Progenitor cell of endocrine pancreas (in vitro differentiated cells): ENCODE measurements at regions not wholly inside any gene's neighbourhood (a gene's known extent, or its start where the extent isn't known, plus 50 kb on each side); places are given as distances from the start of the nearest gene placed in this dataset.

Experiments
- DNase-seq: peaks from one replicate; pipeline ENCODE4 v3.0.0; 2021; ENCODE audit warnings: low spot score; ENCODE audit not compliant: unreplicated experiment
- H3K27ac Mint-ChIP-seq: 2 replicates; pipeline ENCODE4 v1.8.0; 2021; ENCODE audit warnings: mild to moderate bottlenecking, moderate library complexity, mixed read lengths
- H3K27me3 Mint-ChIP-seq: 2 replicates; pipeline ENCODE4 v1.8.0; 2021; ENCODE audit warnings: mixed read lengths
- H3K36me3 Mint-ChIP-seq: 2 replicates; pipeline ENCODE4 v1.8.0; 2022; ENCODE audit warnings: mixed read lengths; ENCODE audit not compliant: insufficient read depth
- H3K4me1 Mint-ChIP-seq: 2 replicates; pipeline ENCODE4 v1.8.0; 2021; ENCODE audit warnings: low read depth, mixed read lengths
- H3K4me3 Mint-ChIP-seq: 2 replicates; pipeline ENCODE4 v1.8.0; 2021; ENCODE audit warnings: low read depth, mild to moderate bottlenecking, moderate library complexity, mixed read lengths
- H3K9me3 Mint-ChIP-seq: 2 replicates; pipeline ENCODE4 v1.8.0; 2021; ENCODE audit warnings: low read depth, mixed read lengths
- CTCF ChIP-seq: fragments of 200-600 bp; sonication (generic); IDR thresholded peaks from one replicate; pipeline ENCODE4 v1.5.0; 2021; ENCODE audit warnings: antibody characterized with exemption, mild to moderate bottlenecking; ENCODE audit not compliant: unreplicated experiment

DNA sequence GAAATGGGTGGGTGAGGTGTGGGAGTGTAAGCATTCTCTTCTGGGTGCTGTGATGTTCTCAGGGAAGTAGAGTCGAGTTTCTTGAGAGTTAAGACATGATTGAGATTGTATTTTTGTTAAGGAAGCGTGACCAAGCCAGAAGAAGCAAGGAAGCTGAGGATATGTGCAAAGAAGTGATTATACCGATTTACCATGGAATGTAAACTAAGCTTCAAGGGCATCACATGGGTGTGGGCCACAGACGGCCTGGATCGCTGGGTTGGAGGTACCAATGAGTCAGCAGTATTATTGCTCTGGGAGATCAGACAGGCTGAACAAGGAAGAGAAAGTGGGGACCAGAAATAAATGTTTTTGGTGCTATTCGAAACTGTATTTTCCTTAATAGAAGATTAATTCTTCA, 184.1 kb upstream of the GMDS start:
- H3K27ac Mint-ChIP-seq: no peak overlapping the region
- TF ChIP-seq CTCF: no peak
- peaks cover 10% of the 10 kb centered on the region for H3K4me1 Mint-ChIP-seq
- peaks cover 3% of the 10 kb centered on the region for H3K9me3 Mint-ChIP-seq
- DNase-seq: no peak
- H3K27me3 Mint-ChIP-seq: peaks cover 2% of the 10 kb centered on the region
- H3K4me3 Mint-ChIP-seq: no peak overlapping the region
- peaks cover 1% of the 10 kb centered on the region for H3K36me3 Mint-ChIP-seq

DNA sequence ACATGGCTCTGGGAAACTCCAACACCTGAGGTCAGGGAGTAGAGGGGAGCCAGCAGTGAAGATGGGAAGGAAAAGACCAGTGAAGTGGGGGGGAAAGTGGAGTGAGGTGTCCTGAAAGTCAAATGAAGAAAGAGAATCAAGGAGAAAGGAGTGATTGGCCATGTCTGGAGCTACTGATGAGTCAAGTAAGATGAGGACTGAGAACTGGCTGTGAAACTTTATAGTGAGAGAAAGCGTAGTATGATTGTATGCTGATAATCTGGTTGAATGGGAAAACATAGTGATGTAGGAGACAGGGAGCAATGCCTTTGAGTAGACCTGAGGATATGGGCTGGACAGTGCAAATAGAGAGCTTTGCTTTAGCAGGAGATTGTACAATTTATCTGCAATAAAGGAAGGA, 183.6 kb upstream of the GMDS start:
- no peak overlapping the region for H3K27ac Mint-ChIP-seq
- no peak overlapping the region for H3K4me3 Mint-ChIP-seq
- H3K27me3 Mint-ChIP-seq: peaks cover 2% of the 10 kb centered on the region
- no peak for TF ChIP-seq CTCF
- H3K4me1 Mint-ChIP-seq: peaks cover 10% of the 10 kb centered on the region
- H3K9me3 Mint-ChIP-seq: peaks cover 3% of the 10 kb centered on the region
- no peak for DNase-seq
- H3K36me3 Mint-ChIP-seq: peaks cover 1% of the 10 kb centered on the region

DNA sequence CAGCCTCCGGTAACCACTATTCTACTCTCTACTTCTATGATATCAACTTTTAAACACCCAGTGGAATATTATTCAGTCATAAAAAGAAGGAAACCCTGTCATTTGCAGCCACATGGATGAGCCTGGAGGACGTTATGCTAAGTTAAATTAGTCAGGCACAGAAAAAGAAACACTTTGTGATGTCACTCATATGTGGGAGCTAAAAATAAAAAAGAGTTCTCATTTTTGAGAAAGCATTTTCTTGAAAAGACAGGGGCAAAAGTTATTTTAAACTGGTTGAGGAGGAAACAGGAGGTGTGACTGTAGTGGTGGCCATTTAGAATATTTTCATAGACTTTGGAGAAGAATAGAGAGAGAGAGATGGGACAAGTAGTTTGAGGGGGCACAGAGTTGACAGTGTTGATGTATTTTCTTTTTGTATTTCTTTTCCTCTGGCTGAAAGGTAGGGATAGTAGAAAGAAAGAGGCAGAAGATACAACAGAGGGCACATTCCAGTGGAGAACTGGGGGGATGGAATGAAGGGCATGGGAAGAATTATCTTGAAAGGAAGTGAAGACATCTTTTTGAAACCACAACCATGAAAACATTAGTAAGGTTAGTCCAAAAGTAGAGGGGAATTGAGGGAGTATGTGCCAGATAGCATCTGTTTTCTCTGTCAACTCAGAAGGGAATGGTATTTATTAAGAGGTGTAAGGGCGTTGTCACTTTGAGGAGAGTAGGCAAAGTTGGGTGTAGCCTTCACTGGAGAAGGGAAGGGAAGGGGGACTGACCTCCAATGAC, 181.3 kb upstream of the GMDS start:
- no peak for DNase-seq
- TF ChIP-seq CTCF: no peak
- Mint-ChIP-seq H3K4me3 (no peak overlapping the region), H3K27me3 (no peaks in the 10 kb centered on the region), H3K9me3 (peaks cover 3% of the 10 kb centered on the region), H3K27ac (no peak overlapping the region), H3K36me3 (peaks cover 3% of the 10 kb centered on the region), H3K4me1 (peaks cover 10% of the 10 kb centered on the region)

- no peak for TF ChIP-seq CTCF
- Mint-ChIP-seq H3K27me3 (no peaks in the 10 kb centered on the region), H3K36me3 (no peaks in the 10 kb centered on the region), H3K4me3 (no peak overlapping the region), H3K4me1 (no peaks in the 10 kb centered on the region), H3K9me3 (no peaks in the 10 kb centered on the region), H3K27ac (no peak overlapping the region)
- DNase-seq: no peak
Observed at GRCh38 chr6:2416128-2416712, 170.8 kb upstream of the GMDS start.

DNA sequence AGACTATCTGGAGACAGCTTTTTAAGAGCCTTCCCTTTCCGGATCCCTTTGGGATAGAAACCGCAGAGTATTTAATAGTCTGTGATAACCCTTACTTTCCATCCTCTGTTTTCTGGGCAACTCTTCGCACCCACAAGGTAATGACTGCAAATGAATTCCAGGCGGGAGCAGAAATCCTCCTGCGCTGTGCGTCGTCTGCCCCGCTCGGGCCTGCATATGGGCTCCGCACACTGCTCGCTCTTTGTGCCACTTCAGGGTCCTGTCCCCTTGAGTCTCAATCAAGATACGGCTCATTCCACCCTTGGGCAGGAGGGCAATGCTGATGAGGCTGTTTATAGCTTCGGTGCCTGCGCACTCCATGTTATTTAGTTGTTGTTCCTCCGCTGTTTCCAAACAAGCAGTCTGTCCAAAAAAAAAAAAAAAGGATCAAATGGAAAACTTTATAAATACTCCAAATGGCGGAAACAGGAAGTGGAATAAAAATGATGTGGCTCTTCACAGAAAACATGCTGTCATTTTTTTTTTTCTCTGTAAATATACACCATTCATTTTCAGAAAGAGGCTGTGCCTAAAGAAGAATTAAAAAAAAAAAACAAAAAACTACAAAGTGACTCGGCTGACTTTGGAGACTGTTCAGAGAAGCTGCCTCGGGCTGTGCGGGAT, 169.6 kb upstream of the GMDS start:
- Mint-ChIP-seq H3K27me3 (no peaks in the 10 kb centered on the region), H3K4me3 (no peak overlapping the region), H3K4me1 (no peaks in the 10 kb centered on the region), H3K27ac (no peak overlapping the region), H3K9me3 (no peaks in the 10 kb centered on the region), H3K36me3 (no peaks in the 10 kb centered on the region)
- no peak for TF ChIP-seq CTCF
- no peak for DNase-seq
